ENCODE measurements at regions not wholly inside any gene's neighbourhood (a gene's known extent, or its start where the extent isn't known, plus 50 kb on each side); places are given as distances from the start of the nearest gene placed in this dataset.

DNA sequence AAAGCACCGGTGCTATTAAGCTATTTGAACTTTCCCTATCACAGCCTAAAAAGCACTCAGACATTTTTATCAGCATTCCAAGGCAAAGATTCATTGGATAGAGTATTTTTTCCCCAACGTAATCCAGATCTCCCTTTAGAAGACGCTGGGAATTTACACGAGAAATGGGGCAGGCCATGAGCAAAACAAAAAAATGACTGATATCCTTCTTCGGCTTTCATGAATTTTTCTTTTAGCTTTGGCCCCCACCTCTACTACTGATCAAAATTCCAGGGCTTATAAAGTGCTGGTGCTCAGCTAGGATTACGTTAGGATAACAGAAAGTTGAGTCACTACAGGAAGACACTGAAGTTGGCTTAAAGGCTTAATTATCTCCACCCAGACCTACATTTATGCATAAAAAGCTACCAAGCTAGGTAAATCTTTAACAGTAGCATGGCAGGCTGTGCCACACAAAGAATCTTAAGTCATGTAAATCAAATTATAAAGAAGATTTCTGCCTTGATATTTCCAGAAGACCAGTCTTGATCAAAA is 418.5 kb upstream of the BTBD3 start:
- DNase-seq (ENCODE audit: low spot score): no peak
- ChIA-PET CTCF (no interaction called here), POLR2A (no interaction called here)
- Mint-ChIP-seq H3K36me3 (peaks cover 3% of the 10 kb centered on the region), H3K4me1 (peaks cover 37% of the 10 kb centered on the region), H3K4me3 (no peak overlapping the region), H3K27ac (no peak overlapping the region), H3K9me3 (peaks cover 8% of the 10 kb centered on the region), H3K27me3 (ENCODE audit: low read depth) (no peaks in the 10 kb centered on the region)
- ATAC-seq: no peak
- no peak for TF ChIP-seq GRHL2 (CRISPR knock-in tag; IDR thresholded peaks at IDR 0.05; ENCODE audit: insufficient replicate concordance, severe bottlenecking)
- TF ChIP-seq CBFB (CRISPR knock-in tag; IDR thresholded peaks at IDR 0.05; ENCODE audit: low read depth): no peak
- TF ChIP-seq, protein P1, sequence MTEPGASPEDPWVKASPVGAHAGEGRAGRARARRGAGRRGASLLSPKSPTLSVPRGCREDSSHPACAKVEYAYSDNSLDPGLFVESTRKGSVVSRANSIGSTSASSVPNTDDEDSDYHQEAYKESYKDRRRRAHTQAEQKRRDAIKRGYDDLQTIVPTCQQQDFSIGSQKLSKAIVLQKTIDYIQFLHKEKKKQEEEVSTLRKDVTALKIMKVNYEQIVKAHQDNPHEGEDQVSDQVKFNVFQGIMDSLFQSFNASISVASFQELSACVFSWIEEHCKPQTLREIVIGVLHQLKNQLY (CRISPR knock-in tag; IDR thresholded peaks at IDR 0.05): no peak
- TF ChIP-seq ZNF317 (CRISPR knock-in tag; IDR thresholded peaks at IDR 0.05; ENCODE audit: borderline replicate concordance, low read depth): no peak
- no peak for TF ChIP-seq TEAD1 (CRISPR knock-in tag; IDR thresholded peaks at IDR 0.05)
- TF ChIP-seq, protein P2, sequence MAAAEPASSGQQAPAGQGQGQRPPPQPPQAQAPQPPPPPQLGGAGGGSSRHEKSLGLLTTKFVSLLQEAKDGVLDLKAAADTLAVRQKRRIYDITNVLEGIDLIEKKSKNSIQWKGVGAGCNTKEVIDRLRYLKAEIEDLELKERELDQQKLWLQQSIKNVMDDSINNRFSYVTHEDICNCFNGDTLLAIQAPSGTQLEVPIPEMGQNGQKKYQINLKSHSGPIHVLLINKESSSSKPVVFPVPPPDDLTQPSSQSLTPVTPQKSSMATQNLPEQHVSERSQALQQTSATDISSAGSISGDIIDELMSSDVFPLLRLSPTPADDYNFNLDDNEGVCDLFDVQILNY (CRISPR knock-in tag; IDR thresholded peaks at IDR 0.05): no peak
- TF ChIP-seq, protein P3, sequence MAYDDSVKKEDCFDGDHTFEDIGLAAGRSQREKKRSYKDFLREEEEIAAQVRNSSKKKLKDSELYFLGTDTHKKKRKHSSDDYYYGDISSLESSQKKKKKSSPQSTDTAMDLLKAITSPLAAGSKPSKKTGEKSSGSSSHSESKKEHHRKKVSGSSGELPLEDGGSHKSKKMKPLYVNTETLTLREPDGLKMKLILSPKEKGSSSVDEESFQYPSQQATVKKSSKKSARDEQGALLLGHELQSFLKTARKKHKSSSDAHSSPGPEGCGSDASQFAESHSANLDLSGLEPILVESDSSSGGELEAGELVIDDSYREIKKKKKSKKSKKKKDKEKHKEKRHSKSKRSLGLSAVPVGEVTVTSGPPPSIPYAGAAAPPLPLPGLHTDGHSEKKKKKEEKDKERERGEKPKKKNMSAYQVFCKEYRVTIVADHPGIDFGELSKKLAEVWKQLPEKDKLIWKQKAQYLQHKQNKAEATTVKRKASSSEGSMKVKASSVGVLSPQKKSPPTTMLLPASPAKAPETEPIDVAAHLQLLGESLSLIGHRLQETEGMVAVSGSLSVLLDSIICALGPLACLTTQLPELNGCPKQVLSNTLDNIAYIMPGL (CRISPR knock-in tag; IDR thresholded peaks at IDR 0.05): no peak
- TF ChIP-seq, protein P4, sequence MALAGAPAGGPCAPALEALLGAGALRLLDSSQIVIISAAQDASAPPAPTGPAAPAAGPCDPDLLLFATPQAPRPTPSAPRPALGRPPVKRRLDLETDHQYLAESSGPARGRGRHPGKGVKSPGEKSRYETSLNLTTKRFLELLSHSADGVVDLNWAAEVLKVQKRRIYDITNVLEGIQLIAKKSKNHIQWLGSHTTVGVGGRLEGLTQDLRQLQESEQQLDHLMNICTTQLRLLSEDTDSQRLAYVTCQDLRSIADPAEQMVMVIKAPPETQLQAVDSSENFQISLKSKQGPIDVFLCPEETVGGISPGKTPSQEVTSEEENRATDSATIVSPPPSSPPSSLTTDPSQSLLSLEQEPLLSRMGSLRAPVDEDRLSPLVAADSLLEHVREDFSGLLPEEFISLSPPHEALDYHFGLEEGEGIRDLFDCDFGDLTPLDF (CRISPR knock-in tag; IDR thresholded peaks at IDR 0.05): no peak
- TF ChIP-seq, protein P5, sequence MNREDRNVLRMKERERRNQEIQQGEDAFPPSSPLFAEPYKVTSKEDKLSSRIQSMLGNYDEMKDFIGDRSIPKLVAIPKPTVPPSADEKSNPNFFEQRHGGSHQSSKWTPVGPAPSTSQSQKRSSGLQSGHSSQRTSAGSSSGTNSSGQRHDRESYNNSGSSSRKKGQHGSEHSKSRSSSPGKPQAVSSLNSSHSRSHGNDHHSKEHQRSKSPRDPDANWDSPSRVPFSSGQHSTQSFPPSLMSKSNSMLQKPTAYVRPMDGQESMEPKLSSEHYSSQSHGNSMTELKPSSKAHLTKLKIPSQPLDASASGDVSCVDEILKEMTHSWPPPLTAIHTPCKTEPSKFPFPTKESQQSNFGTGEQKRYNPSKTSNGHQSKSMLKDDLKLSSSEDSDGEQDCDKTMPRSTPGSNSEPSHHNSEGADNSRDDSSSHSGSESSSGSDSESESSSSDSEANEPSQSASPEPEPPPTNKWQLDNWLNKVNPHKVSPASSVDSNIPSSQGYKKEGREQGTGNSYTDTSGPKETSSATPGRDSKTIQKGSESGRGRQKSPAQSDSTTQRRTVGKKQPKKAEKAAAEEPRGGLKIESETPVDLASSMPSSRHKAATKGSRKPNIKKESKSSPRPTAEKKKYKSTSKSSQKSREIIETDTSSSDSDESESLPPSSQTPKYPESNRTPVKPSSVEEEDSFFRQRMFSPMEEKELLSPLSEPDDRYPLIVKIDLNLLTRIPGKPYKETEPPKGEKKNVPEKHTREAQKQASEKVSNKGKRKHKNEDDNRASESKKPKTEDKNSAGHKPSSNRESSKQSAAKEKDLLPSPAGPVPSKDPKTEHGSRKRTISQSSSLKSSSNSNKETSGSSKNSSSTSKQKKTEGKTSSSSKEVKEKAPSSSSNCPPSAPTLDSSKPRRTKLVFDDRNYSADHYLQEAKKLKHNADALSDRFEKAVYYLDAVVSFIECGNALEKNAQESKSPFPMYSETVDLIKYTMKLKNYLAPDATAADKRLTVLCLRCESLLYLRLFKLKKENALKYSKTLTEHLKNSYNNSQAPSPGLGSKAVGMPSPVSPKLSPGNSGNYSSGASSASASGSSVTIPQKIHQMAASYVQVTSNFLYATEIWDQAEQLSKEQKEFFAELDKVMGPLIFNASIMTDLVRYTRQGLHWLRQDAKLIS (CRISPR knock-in tag; IDR thresholded peaks at IDR 0.05; ENCODE audit: borderline replicate concordance): no peak
- TF ChIP-seq NR1H2 (CRISPR knock-in tag; IDR thresholded peaks at IDR 0.05): no peak

DNA sequence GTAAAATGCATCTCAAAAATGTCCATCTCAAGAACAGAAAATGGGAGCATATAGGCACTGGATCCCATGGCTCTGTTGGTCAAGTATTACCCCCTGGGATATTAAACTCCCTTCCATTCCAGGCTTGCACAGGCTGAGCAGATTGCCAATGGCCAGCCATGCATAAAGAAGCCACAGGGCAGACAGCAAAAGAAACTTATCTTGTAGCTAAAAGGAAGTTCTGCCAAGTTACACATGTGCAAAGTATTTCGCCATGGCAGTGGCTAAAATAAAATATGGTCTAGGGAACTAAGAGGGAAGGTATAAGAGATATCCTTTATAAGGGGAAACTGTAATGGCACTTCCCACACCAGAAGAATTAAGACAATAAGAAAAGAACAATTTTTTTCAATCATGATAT is 415.6 kb upstream of the BTBD3 start:
- DNase-seq (ENCODE audit: low spot score) (no peak), ATAC-seq (no peak)
- TF ChIP-seq NR2C2 (CRISPR knock-in tag; IDR thresholded peaks at IDR 0.05) (no peak), NFYB (CRISPR knock-in tag; conservative IDR thresholded peaks at IDR 0.05; ENCODE audit: low read depth) (no peak), FOXJ3 (CRISPR knock-in tag; IDR thresholded peaks at IDR 0.05; ENCODE audit: borderline replicate concordance) (no peak)
- Mint-ChIP-seq H3K27me3 (ENCODE audit: low read depth) (no peaks in the 10 kb centered on the region), H3K9me3 (peaks cover 24% of the 10 kb centered on the region), H3K4me3 (no peak overlapping the region), H3K27ac (no peak overlapping the region), H3K4me1 (peaks cover 29% of the 10 kb centered on the region), H3K36me3 (peaks cover 9% of the 10 kb centered on the region)
- CTCF ChIA-PET: no interaction called here
- POLR2A ChIA-PET: no interaction called here

DNA sequence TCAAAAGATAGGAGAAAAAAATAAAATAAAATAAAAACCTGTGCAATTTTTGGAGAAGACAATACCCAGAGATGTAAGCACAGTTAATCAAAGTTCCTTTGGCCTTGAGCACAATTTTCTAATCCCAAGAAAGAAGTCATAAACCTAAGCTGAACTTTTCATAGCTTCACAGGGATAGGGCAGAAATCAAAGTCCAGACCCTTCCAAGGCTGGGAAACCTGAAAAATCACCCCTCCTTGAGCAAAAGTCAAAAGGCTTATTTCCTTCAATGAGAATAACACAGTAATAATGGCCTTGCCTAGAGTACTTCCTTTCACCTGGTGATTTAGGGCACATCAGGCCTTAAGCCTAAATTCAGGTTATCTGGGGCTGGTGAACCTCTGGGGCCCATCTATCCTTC is 415.0 kb upstream of the BTBD3 start:
- Mint-ChIP-seq H3K36me3 (peaks cover 9% of the 10 kb centered on the region), H3K4me3 (no peak overlapping the region), H3K27ac (no peak overlapping the region), H3K4me1 (peaks cover 23% of the 10 kb centered on the region), H3K27me3 (ENCODE audit: low read depth) (no peaks in the 10 kb centered on the region), H3K9me3 (peaks cover 24% of the 10 kb centered on the region)
- CTCF ChIA-PET: no interaction called here
- POLR2A ChIA-PET: no interaction called here
- no peak for ATAC-seq
- no peak for DNase-seq (ENCODE audit: low spot score)
- TF ChIP-seq NFE2L1 (CRISPR knock-in tag; IDR thresholded peaks at IDR 0.05) (no peak), OVOL2 (CRISPR knock-in tag; IDR thresholded peaks at IDR 0.05; ENCODE audit: borderline replicate concordance) (no peak), GRHL2 (CRISPR knock-in tag; IDR thresholded peaks at IDR 0.05; ENCODE audit: insufficient replicate concordance, severe bottlenecking) (no peak), NFYB (CRISPR knock-in tag; conservative IDR thresholded peaks at IDR 0.05; ENCODE audit: low read depth) (no peak), CREB1 (CRISPR knock-in tag; IDR thresholded peaks at IDR 0.05) (no peak), FOXJ3 (CRISPR knock-in tag; IDR thresholded peaks at IDR 0.05; ENCODE audit: borderline replicate concordance) (no peak), KAT7 (CRISPR knock-in tag; IDR thresholded peaks at IDR 0.05; ENCODE audit: borderline replicate concordance) (no peak)
- TF ChIP-seq, protein P6, sequence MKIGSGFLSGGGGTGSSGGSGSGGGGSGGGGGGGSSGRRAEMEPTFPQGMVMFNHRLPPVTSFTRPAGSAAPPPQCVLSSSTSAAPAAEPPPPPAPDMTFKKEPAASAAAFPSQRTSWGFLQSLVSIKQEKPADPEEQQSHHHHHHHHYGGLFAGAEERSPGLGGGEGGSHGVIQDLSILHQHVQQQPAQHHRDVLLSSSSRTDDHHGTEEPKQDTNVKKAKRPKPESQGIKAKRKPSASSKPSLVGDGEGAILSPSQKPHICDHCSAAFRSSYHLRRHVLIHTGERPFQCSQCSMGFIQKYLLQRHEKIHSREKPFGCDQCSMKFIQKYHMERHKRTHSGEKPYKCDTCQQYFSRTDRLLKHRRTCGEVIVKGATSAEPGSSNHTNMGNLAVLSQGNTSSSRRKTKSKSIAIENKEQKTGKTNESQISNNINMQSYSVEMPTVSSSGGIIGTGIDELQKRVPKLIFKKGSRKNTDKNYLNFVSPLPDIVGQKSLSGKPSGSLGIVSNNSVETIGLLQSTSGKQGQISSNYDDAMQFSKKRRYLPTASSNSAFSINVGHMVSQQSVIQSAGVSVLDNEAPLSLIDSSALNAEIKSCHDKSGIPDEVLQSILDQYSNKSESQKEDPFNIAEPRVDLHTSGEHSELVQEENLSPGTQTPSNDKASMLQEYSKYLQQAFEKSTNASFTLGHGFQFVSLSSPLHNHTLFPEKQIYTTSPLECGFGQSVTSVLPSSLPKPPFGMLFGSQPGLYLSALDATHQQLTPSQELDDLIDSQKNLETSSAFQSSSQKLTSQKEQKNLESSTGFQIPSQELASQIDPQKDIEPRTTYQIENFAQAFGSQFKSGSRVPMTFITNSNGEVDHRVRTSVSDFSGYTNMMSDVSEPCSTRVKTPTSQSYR (CRISPR knock-in tag; IDR thresholded peaks at IDR 0.05): no peak
- TF ChIP-seq, protein P7, sequence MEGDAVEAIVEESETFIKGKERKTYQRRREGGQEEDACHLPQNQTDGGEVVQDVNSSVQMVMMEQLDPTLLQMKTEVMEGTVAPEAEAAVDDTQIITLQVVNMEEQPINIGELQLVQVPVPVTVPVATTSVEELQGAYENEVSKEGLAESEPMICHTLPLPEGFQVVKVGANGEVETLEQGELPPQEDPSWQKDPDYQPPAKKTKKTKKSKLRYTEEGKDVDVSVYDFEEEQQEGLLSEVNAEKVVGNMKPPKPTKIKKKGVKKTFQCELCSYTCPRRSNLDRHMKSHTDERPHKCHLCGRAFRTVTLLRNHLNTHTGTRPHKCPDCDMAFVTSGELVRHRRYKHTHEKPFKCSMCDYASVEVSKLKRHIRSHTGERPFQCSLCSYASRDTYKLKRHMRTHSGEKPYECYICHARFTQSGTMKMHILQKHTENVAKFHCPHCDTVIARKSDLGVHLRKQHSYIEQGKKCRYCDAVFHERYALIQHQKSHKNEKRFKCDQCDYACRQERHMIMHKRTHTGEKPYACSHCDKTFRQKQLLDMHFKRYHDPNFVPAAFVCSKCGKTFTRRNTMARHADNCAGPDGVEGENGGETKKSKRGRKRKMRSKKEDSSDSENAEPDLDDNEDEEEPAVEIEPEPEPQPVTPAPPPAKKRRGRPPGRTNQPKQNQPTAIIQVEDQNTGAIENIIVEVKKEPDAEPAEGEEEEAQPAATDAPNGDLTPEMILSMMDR (IDR thresholded peaks at IDR 0.05): no peak
